ENCODE measurements at regions not wholly inside any gene's neighbourhood (a gene's known extent, or its start where the extent isn't known, plus 50 kb on each side); places are given as distances from the start of the nearest gene placed in this dataset.

- ATAC-seq = no peak
These were observed 153.4 kb upstream of the GDF10 start for GRCh38 chr10:47146572-47146971.

GRCh38 chr10:47147186-47147585 lies 152.8 kb upstream of the GDF10 start:
- peaks cover 0 to 7% of the 10 kb centered on the region in 2 donors for H3K9me3 Mint-ChIP-seq
- no peak for ATAC-seq
- H3K27ac Mint-ChIP-seq = no peak overlapping the region
- H3K36me3 Mint-ChIP-seq = no peaks in the 10 kb centered on the region
- no peak for DNase-seq (ENCODE audit: low spot score in 2 of 2)

More at GRCh38 chr10:47146572-47146971, 153.4 kb upstream of the GDF10 start:
- Mint-ChIP-seq H3K27ac (no peak overlapping the region), H3K9me3 (peaks cover 0 to 7% of the 10 kb centered on the region in 2 donors), H3K36me3 (no peaks in the 10 kb centered on the region)
- DNase-seq (ENCODE audit: low spot score in 2 of 2) = no peak

GRCh38 chr10:47150581-47150980 lies 149.4 kb upstream of the GDF10 start:
- DNase-seq (ENCODE audit: low spot score in 2 of 2) = no peak
- Mint-ChIP-seq H3K9me3 (peaks cover 10 to 29% of the 10 kb centered on the region in 2 donors), H3K27ac (no peak overlapping the region), H3K36me3 (peaks cover 11 to 29% of the 10 kb centered on the region in 2 donors)
- no peak for ATAC-seq

GRCh38 chr10:47151920-47152319 lies 148.1 kb upstream of the GDF10 start:
- Mint-ChIP-seq H3K9me3 (peaks cover 20 to 34% of the 10 kb centered on the region in 2 donors), H3K27ac (no peak overlapping the region), H3K36me3 (peaks cover 22 to 34% of the 10 kb centered on the region in 2 donors)
- no peak for DNase-seq (ENCODE audit: low spot score in 2 of 2)
- ATAC-seq = no peak

GRCh38 chr10:47152861-47153349 lies 147.1 kb upstream of the GDF10 start:
- DNase-seq (ENCODE audit: low spot score in 2 of 2) = no peak
- Mint-ChIP-seq H3K9me3 (peaks cover 21 to 43% of the 10 kb centered on the region in 2 donors), H3K36me3 (peaks cover 31 to 34% of the 10 kb centered on the region in 2 donors), H3K27ac (peak overlapping the region in 1 of 2 donors; percentile 11)
- ATAC-seq = peak; percentile 67 to 79

- no peak for ATAC-seq
- H3K36me3 Mint-ChIP-seq = peaks cover 34 to 36% of the 10 kb centered on the region in 2 donors
- peaks cover 25 to 46% of the 10 kb centered on the region in 2 donors for H3K9me3 Mint-ChIP-seq
- H3K27ac Mint-ChIP-seq = no peak overlapping the region
- DNase-seq (ENCODE audit: low spot score in 2 of 2) = no peak
These were observed 145.2 kb upstream of the GDF10 start for GRCh38 chr10:47154762-47155161.

GRCh38 chr10:47156873-47157272 lies 143.1 kb upstream of the GDF10 start:
- peaks cover 34 to 36% of the 10 kb centered on the region in 2 donors for H3K36me3 Mint-ChIP-seq
- H3K9me3 Mint-ChIP-seq = peaks cover 25 to 40% of the 10 kb centered on the region in 2 donors
- H3K27ac Mint-ChIP-seq = no peak overlapping the region
- no peak for ATAC-seq
- DNase-seq (ENCODE audit: low spot score in 2 of 2) = no peak

GRCh38 chr10:47158116-47159071 lies 141.6 kb upstream of the GDF10 start:
- peak in 1 of 2 donors; percentile 1 for DNase-seq (ENCODE audit: low spot score in 2 of 2)
- H3K9me3 Mint-ChIP-seq = peaks cover 25 to 32% of the 10 kb centered on the region in 2 donors
- no peak overlapping the region for H3K27ac Mint-ChIP-seq
- H3K36me3 Mint-ChIP-seq = peaks cover 23 to 36% of the 10 kb centered on the region in 2 donors
- no peak for ATAC-seq

GRCh38 chr10:47159361-47160260 lies 140.4 kb upstream of the GDF10 start:
- ATAC-seq (no peak), DNase-seq (ENCODE audit: low spot score in 2 of 2) (peak in 1 of 2 donors; percentile 1)
- H3K36me3 Mint-ChIP-seq = peaks cover 15 to 32% of the 10 kb centered on the region in 2 donors

GRCh38 chr10:47160261-47160908 lies 139.6 kb upstream of the GDF10 start:
- ATAC-seq (no peak), DNase-seq (ENCODE audit: low spot score in 2 of 2) (peak in 1 of 2 donors; percentile 1)
- peaks cover 17 to 21% of the 10 kb centered on the region in 2 donors for H3K9me3 Mint-ChIP-seq
- H3K27ac Mint-ChIP-seq = no peak overlapping the region
- H3K36me3 Mint-ChIP-seq = peaks cover 7 to 27% of the 10 kb centered on the region in 2 donors

More at GRCh38 chr10:47159361-47160260, 140.4 kb upstream of the GDF10 start:
- H3K9me3 Mint-ChIP-seq = peaks cover 20 to 25% of the 10 kb centered on the region in 2 donors
- no peak overlapping the region for H3K27ac Mint-ChIP-seq

GRCh38 chr10:47160967-47161366 lies 139.0 kb upstream of the GDF10 start:
- peaks cover 12 to 16% of the 10 kb centered on the region in 2 donors for H3K9me3 Mint-ChIP-seq
- peak; percentile 16 to 67 for ATAC-seq
- no peak for DNase-seq (ENCODE audit: low spot score in 2 of 2)
- H3K27ac Mint-ChIP-seq = no peak overlapping the region
- H3K36me3 Mint-ChIP-seq = peaks cover 4 to 24% of the 10 kb centered on the region in 2 donors

- Mint-ChIP-seq H3K27ac (no peak overlapping the region), H3K9me3 (peaks cover 15 to 21% of the 10 kb centered on the region in 2 donors), H3K36me3 (peaks cover 8 to 26% of the 10 kb centered on the region in 2 donors)
- DNase-seq (ENCODE audit: low spot score in 2 of 2) = no peak
- peak in 1 of 2 donors; percentile 78 for ATAC-seq
These were observed 138.5 kb upstream of the GDF10 start for GRCh38 chr10:47161465-47161864.

GRCh38 chr10:47164126-47164799 lies 135.7 kb upstream of the GDF10 start:
- peak in 1 of 2 donors; percentile 1 for DNase-seq (ENCODE audit: low spot score in 2 of 2)
- peaks cover 10% of the 10 kb centered on the region in 2 donors for H3K9me3 Mint-ChIP-seq
- H3K36me3 Mint-ChIP-seq = peaks cover 12 to 13% of the 10 kb centered on the region in 2 donors
- no peak for ATAC-seq
- H3K27ac Mint-ChIP-seq = peak overlapping the region in 1 of 2 donors; percentile 95

GRCh38 chr10:47164800-47165128 lies 135.2 kb upstream of the GDF10 start:
- ATAC-seq (no peak), DNase-seq (ENCODE audit: low spot score in 2 of 2) (no peak)
- peaks cover 12 to 13% of the 10 kb centered on the region in 2 donors for H3K36me3 Mint-ChIP-seq
- H3K27ac Mint-ChIP-seq = peak overlapping the region; percentile 88 to 95
- H3K9me3 Mint-ChIP-seq = peaks cover 10% of the 10 kb centered on the region in 2 donors

- ATAC-seq (peak; percentile 30 to 59), DNase-seq (ENCODE audit: low spot score in 2 of 2) (no peak)
- Mint-ChIP-seq H3K36me3 (peaks cover 12 to 13% of the 10 kb centered on the region in 2 donors), H3K9me3 (peaks cover 10% of the 10 kb centered on the region in 2 donors), H3K27ac (peak overlapping the region; percentile 88 to 95)
These were observed 134.8 kb upstream of the GDF10 start for GRCh38 chr10:47165168-47165710.
